T1000 (cell line): ENCODE measurements at regions not wholly inside any gene's neighbourhood (a gene's known extent, or its start where the extent isn't known, plus 50 kb on each side); places are given as distances from the start of the nearest gene placed in this dataset.

Experiments used
- DNase-seq: peaks from one replicate; lab custom pipeline; 2025; ENCODE audit warnings: mixed read lengths; lab: John Stamatoyannopoulos, UW

- DNase-seq: no peak
Measured at GRCh38 chr1:56150441-56151215, 428.7 kb downstream of the PLPP3 start.

DNA sequence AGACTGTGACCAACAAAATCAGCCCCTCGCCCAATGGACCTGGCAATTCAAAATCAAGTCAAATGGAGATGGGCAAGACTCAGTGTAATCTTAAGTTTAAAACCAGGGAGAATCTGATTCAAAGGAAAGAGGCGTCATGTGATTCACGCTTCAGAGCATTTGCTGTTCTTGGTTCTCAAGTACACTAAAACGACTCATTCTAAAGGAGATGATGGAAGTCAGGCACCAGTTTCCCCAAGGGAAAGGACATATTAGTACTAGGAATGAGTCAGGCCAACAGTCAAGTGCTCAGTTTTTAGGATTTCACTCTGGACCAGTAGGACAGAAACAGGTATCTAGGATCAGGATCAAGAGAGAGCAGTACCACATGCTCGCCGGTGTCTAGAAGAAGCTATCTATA, 429.6 kb downstream of the PLPP3 start:
- no peak for DNase-seq

DNA sequence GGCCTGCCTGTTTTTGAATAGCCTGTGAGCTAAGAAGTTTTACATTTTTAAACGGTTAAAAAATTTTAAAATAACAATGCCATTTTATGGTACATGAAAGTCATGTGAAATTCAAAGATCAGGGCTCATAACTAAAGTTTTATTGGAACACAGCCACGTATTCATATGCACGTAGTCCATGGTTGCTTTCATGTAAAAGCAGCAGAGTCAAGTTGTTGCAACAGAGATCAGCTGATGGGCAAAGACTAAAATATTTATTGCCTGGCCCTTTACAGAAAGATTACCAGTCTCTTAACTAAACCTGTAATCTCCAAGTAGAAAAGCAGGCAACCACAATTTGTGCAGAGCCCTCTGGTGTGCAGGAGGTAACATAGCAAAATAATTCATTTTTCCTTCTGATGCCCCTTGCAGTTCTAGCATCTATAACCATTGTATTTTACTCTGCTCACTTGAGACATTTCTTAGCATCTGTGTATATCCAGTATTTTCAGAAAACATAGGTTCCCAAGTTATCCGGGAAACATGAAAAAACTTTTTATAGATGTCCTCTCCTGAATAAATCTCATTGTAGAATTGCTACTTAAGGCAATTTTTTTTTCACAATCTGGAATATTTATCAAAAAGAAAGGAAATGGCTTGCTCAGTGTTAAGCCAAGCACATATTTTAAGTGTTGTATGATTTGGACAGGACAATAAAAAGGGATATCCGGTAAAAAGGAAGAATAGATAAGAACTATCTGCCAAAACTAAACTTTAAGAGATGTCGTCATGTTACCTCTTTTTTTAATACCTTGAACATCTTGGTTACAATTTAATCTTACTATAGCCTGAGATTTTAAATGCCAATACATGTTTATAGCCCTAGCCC, 430.8 kb downstream of the PLPP3 start:
- no peak for DNase-seq

DNA sequence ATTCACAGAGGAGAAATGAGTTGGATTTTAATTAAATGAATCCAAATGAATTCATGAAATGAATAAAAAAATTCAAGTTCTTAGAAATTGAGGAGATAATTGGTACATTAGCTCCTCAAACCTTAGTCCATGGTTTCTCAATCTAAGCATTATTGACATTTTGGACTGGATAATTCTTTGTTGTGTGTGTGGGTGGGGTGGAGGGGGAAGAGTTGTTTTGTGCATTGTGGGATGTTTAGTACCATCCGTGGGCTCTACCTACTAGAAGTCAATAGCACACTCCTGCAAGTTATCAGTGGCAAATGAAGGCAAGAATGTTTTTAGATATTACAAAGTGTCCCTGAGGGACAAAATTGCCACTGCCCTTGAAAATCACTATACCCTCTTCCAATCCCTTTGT, 431.9 kb downstream of the PLPP3 start:
- no peak for DNase-seq

- DNase-seq: no peak
Measured at GRCh38 chr1:56147034-56147433, 432.3 kb downstream of the PLPP3 start.

GRCh38 chr1:56146449-56146848, 432.9 kb downstream of the PLPP3 start:
- DNase-seq: no peak

- no peak for DNase-seq
Measured at GRCh38 chr1:56145581-56145980, 433.8 kb downstream of the PLPP3 start.

- DNase-seq: no peak
Measured at GRCh38 chr1:56142301-56142700, 437.1 kb downstream of the PLPP3 start.

DNA sequence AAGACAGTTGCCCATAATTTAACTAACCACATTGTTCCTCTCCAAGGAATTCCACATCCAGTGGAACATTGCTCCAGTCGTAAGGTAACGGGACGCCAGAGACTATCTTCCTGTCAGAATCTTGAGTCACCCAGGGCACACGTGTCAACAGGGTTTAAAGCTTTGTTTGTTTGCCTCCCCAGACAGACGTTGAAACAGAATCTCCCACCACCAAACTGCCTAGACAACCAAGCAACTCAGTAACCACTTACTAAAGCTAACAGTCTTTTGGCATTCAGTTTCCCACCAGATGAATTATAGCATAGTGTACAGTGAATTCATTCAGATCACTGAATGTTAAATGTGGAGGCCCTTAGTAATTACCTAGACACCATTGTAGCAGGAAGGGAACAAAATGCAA, 439.5 kb downstream of the PLPP3 start:
- DNase-seq: no peak

DNA sequence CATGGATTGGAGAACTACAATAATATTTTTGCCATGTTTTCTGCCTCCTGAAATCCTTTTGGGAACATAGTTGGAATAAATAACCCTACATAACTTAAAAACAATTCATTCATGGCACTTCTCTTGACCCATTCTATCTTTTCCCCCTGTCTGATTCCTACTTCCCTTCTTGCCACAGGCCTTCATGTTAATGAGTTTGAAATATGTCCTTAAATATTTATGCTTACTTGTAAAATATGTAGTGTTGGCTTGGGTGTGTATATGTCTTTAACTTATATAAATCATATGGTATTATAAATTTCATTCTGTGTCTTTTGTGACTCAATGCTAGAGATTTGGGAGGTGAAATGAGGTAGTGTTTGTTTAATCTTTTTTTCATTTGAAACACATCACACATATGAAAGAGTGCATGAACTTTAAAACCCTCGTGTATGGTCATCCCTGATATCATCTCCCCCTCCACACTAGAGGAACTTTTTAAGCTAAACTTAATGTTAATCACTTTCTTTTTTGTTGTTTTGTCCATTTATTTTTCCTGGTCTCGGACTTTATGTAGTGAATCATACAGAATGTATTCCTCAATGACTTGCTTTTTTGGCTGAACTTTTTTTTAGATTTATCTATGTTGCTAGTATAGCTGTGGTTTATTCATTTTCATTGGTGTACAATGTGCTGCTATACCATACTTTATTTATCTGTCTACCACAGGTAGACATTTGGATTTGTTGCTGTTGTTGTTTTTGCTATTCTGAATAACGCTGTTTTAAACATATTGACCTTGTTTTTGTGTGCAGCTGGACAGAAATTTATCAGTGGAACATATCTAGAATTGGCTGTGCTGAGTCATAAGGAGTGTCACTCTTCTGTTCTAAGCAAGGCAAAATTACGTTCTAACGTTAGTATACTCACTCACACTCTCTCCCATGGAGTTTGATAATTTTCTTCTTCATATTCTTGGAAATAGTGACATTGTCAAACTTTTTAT, 441.6 kb downstream of the PLPP3 start:
- DNase-seq: no peak

- no peak for DNase-seq
Measured at GRCh38 chr1:56137090-56137489, 442.3 kb downstream of the PLPP3 start.

DNA sequence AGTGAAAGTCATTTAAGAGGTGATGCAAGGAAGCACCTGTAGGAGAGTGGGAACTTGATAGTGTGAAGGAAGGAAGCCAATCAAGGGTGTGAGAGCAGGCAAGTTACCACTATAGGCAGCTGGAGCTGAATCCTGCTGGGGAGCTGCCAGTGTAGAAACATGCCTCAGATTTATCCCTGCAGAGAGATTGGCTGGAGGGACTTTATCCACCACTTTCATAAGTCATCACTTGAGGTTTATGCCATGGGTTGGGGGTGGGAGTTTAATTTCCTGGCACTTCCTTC, 443.6 kb downstream of the PLPP3 start:
- DNase-seq: no peak

- DNase-seq: no peak
Measured at GRCh38 chr1:56135069-56135863, 444.1 kb downstream of the PLPP3 start.

DNA sequence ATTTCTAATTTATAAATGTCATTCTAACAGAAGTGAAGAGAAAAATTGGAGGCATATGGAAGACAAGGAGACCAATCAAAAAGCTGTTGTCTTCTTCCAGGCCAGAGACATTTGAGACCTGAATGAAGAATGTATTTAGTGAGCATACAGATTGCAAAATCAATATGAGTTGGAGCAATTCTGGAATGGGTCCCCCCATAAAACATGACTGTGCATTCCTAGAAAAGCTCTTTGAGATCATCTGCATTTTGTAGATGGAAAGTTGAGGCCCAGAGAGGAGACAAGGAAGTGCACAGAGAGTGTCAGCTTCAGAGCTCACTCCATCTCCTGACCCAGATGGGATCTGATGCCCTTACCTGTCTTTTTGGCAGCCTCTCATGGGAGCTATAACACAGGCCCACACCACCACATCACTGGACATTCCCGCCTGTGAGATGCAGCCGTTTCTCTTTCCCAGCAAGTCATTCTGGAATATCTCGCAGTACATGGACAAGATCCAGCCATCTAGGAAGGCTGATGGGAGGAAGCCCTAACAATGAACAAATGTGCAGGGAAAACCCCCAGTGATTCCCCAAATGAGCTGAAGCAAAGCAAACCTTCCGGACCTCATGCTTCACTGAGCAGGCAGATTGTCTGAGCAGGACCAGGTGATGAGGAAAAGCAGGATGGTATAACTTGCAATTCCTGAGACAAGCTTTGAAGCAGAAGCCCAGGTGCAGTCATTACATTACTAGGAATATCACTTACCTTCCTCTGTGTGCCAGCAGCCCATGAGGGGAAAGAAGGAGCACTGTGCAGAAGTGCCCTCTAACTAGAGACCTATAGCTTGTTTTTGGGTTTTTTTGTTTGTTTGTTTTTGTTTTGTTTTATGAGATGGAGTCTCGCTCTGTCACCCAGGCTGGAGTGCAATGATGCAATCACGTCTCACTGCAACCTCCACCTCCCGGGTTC, 445.6 kb downstream of the PLPP3 start:
- DNase-seq: no peak

GRCh38 chr1:56132520-56132919, 446.8 kb downstream of the PLPP3 start:
- DNase-seq: no peak

- no peak for DNase-seq
Measured at GRCh38 chr1:56129837-56130236, 449.5 kb downstream of the PLPP3 start.

GRCh38 chr1:56125316-56125715, 454.0 kb downstream of the PLPP3 start:
- DNase-seq: no peak

DNA sequence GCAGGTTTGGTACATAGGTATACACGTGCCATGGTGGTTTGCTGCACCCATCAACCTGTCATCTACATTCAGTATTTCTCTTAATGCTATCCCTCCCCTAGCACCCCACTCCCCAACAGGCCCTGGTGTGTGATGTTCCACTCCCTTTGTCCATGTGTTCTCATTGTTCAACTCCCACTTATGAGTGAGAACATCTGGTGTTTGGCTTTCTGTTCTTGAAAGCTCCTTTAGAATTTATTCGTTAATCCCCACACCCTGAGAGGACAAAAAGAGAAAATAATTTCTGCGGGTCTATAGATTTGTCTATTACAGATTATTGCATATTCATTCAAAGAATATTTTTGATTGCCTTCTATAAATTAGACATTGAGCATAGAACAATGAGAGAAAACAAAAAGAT, 455.5 kb downstream of the PLPP3 start:
- no peak for DNase-seq

- no peak for DNase-seq
Measured at GRCh38 chr1:56123421-56123820, 455.9 kb downstream of the PLPP3 start.

GRCh38 chr1:56120021-56120420, 459.3 kb downstream of the PLPP3 start:
- no peak for DNase-seq
